Activated CD4-positive, alpha-beta memory T cell treated with anti-CD3 and anti-CD28 coated beads, Interleukin-2, amount 10 ng/mL, durations not matched to agents 7 days and 5 days (primary cell): ENCODE measurements at regions not wholly inside any gene's neighbourhood (a gene's known extent, or its start where the extent isn't known, plus 50 kb on each side); places are given as distances from the start of the nearest gene placed in this dataset.
"Not testable (repeated sequence)": the region's sequence is repeated elsewhere in the genome, so short reads cannot be mapped to it uniquely, and the experiment has no call there.

Experiments
- CTCF ChIA-PET: fragments of 350-600 bp; sonication (Branson Sonifier 250); formaldehyde crosslinking; loops from one replicate; lab custom pipeline; 2021; ENCODE audit warnings: antibody characterized with exemption, inconsistent platforms; lab: Charles Lee
- POLR2A ChIA-PET: fragments of 350-600 bp; sonication (Branson Sonifier 250); formaldehyde crosslinking; loops from one replicate; lab custom pipeline; 2021; ENCODE audit warnings: antibody characterized with exemption; lab: Charles Lee
- DNase-seq: peaks from one replicate; pipeline ENCODE4 v3.0.0-alpha.2; 2020
- H3K27ac Mint-ChIP-seq: one replicate; pipeline ENCODE4 v1.8.0; 2021; ENCODE audit warnings: mild to moderate bottlenecking, mixed read lengths
- H3K27me3 Mint-ChIP-seq: one replicate; pipeline ENCODE4 v1.8.0; 2021; ENCODE audit warnings: mixed read lengths
- H3K36me3 Mint-ChIP-seq: one replicate; pipeline ENCODE4 v1.8.0; 2021; ENCODE audit warnings: low read depth, mixed read lengths
- H3K4me1 Mint-ChIP-seq: one replicate; pipeline ENCODE4 v1.8.0; 2021; ENCODE audit warnings: mixed read lengths
- H3K4me3 Mint-ChIP-seq: one replicate; pipeline ENCODE4 v1.8.0; 2021; ENCODE audit warnings: mild to moderate bottlenecking, mixed read lengths
- H3K9me3 Mint-ChIP-seq: one replicate; pipeline ENCODE4 v1.8.0; 2021; ENCODE audit warnings: mixed read lengths

- ChIA-PET POLR2A (no interaction called here), CTCF (no interaction called here)
- Mint-ChIP-seq H3K27me3 (peaks cover 7% of the 10 kb centered on the region), H3K4me3 (no peak overlapping the region), H3K4me1 (peaks cover 5% of the 10 kb centered on the region), H3K9me3 (peaks cover 7% of the 10 kb centered on the region), H3K27ac (no peak overlapping the region), H3K36me3 (no peaks in the 10 kb centered on the region)
- no peak for DNase-seq
These were observed 161.3 kb upstream of the RREB1 start for GRCh38 chr6:6946206-6947155.

GRCh38 chr6:6950373-6951145, 157.2 kb upstream of the RREB1 start:
- CTCF ChIA-PET: no interaction called here
- Mint-ChIP-seq H3K27me3 (peaks cover 5% of the 10 kb centered on the region), H3K36me3 (no peaks in the 10 kb centered on the region), H3K4me1 (no peaks in the 10 kb centered on the region), H3K9me3 (peaks cover 12% of the 10 kb centered on the region), H3K4me3 (no peak overlapping the region), H3K27ac (no peak overlapping the region)
- DNase-seq: no peak
- POLR2A ChIA-PET: no interaction called here

GRCh38 chr6:6951355-6951754, 156.4 kb upstream of the RREB1 start:
- ChIA-PET CTCF (no interaction called here), POLR2A (no interaction called here)
- peaks cover 4% of the 10 kb centered on the region for H3K27me3 Mint-ChIP-seq
- peaks cover 12% of the 10 kb centered on the region for H3K9me3 Mint-ChIP-seq
- DNase-seq: no peak
- H3K36me3 Mint-ChIP-seq: no peaks in the 10 kb centered on the region
- no peak overlapping the region for H3K27ac Mint-ChIP-seq
- H3K4me1 Mint-ChIP-seq: no peaks in the 10 kb centered on the region
- no peak overlapping the region for H3K4me3 Mint-ChIP-seq

GRCh38 chr6:6952484-6952883, 155.3 kb upstream of the RREB1 start:
- H3K4me1 Mint-ChIP-seq: no peaks in the 10 kb centered on the region
- ChIA-PET POLR2A (no interaction called here), CTCF (no interaction called here)
- no peak overlapping the region for H3K4me3 Mint-ChIP-seq
- H3K27me3 Mint-ChIP-seq: peaks cover 2% of the 10 kb centered on the region
- no peak for DNase-seq
- H3K9me3 Mint-ChIP-seq: peaks cover 12% of the 10 kb centered on the region
- H3K36me3 Mint-ChIP-seq: no peaks in the 10 kb centered on the region
- no peak overlapping the region for H3K27ac Mint-ChIP-seq

GRCh38 chr6:6952927-6953326, 154.8 kb upstream of the RREB1 start:
- H3K27ac Mint-ChIP-seq, H3K4me3 Mint-ChIP-seq, H3K36me3 Mint-ChIP-seq, H3K27me3 Mint-ChIP-seq, H3K4me1 Mint-ChIP-seq, POLR2A ChIA-PET, CTCF ChIA-PET, DNase-seq: not testable (repeated sequence)
- peaks cover 12% of the 10 kb centered on the region for H3K9me3 Mint-ChIP-seq

- peaks cover 11% of the 10 kb centered on the region for H3K27me3 Mint-ChIP-seq
These were observed 147.1 kb upstream of the RREB1 start for GRCh38 chr6:6960571-6961251.

GRCh38 chr6:6962086-6962485, 145.7 kb upstream of the RREB1 start:
- Mint-ChIP-seq H3K36me3 (no peaks in the 10 kb centered on the region), H3K4me3 (no peak overlapping the region), H3K9me3 (peaks cover 2% of the 10 kb centered on the region)

More at GRCh38 chr6:6960571-6961251, 147.1 kb upstream of the RREB1 start:
- no peak for DNase-seq
- ChIA-PET CTCF (no interaction called here), POLR2A (no interaction called here)
- peaks cover 2% of the 10 kb centered on the region for H3K9me3 Mint-ChIP-seq
- H3K4me1 Mint-ChIP-seq: no peaks in the 10 kb centered on the region
- H3K4me3 Mint-ChIP-seq: no peak overlapping the region
- H3K27ac Mint-ChIP-seq: no peak overlapping the region
- no peaks in the 10 kb centered on the region for H3K36me3 Mint-ChIP-seq

GRCh38 chr6:6962699-6963098, 145.1 kb upstream of the RREB1 start:
- ChIA-PET CTCF (no interaction called here), POLR2A (no interaction called here)
- Mint-ChIP-seq H3K36me3 (no peaks in the 10 kb centered on the region), H3K27ac (no peak overlapping the region), H3K27me3 (peaks cover 9% of the 10 kb centered on the region), H3K4me1 (no peaks in the 10 kb centered on the region), H3K9me3 (peaks cover 2% of the 10 kb centered on the region), H3K4me3 (no peak overlapping the region)
- no peak for DNase-seq

More at GRCh38 chr6:6962086-6962485, 145.7 kb upstream of the RREB1 start:
- ChIA-PET CTCF (no interaction called here), POLR2A (no interaction called here)
- peaks cover 9% of the 10 kb centered on the region for H3K27me3 Mint-ChIP-seq
- no peak overlapping the region for H3K27ac Mint-ChIP-seq
- no peak for DNase-seq
- no peaks in the 10 kb centered on the region for H3K4me1 Mint-ChIP-seq

GRCh38 chr6:6963390-6963789, 144.4 kb upstream of the RREB1 start:
- H3K27ac Mint-ChIP-seq, H3K36me3 Mint-ChIP-seq, H3K4me1 Mint-ChIP-seq, H3K4me3 Mint-ChIP-seq, CTCF ChIA-PET, H3K9me3 Mint-ChIP-seq, H3K27me3 Mint-ChIP-seq, DNase-seq, POLR2A ChIA-PET: not testable (repeated sequence)

GRCh38 chr6:6964675-6965074, 143.1 kb upstream of the RREB1 start:
- Mint-ChIP-seq H3K36me3 (no peaks in the 10 kb centered on the region), H3K27me3 (peaks cover 9% of the 10 kb centered on the region), H3K9me3 (peaks cover 2% of the 10 kb centered on the region), H3K27ac (no peak overlapping the region), H3K4me1 (no peaks in the 10 kb centered on the region), H3K4me3 (no peak overlapping the region)
- POLR2A ChIA-PET: no interaction called here
- DNase-seq: no peak
- CTCF ChIA-PET: no interaction called here

GRCh38 chr6:6966127-6966526, 141.6 kb upstream of the RREB1 start:
- POLR2A ChIA-PET: no interaction called here
- DNase-seq: no peak
- no peak overlapping the region for H3K4me3 Mint-ChIP-seq
- H3K9me3 Mint-ChIP-seq: no peaks in the 10 kb centered on the region
- CTCF ChIA-PET: no interaction called here
- no peaks in the 10 kb centered on the region for H3K36me3 Mint-ChIP-seq
- H3K27ac Mint-ChIP-seq: no peak overlapping the region
- peaks cover 9% of the 10 kb centered on the region for H3K27me3 Mint-ChIP-seq
- H3K4me1 Mint-ChIP-seq: no peaks in the 10 kb centered on the region

GRCh38 chr6:6966569-6966968, 141.2 kb upstream of the RREB1 start:
- Mint-ChIP-seq H3K4me1 (no peaks in the 10 kb centered on the region), H3K27me3 (peaks cover 9% of the 10 kb centered on the region), H3K4me3 (no peak overlapping the region), H3K36me3 (no peaks in the 10 kb centered on the region), H3K27ac (no peak overlapping the region), H3K9me3 (no peaks in the 10 kb centered on the region)
- ChIA-PET POLR2A (no interaction called here), CTCF (no interaction called here)
- DNase-seq: no peak

GRCh38 chr6:6968357-6968730, 139.4 kb upstream of the RREB1 start:
- H3K9me3 Mint-ChIP-seq: no peaks in the 10 kb centered on the region
- no peak overlapping the region for H3K27ac Mint-ChIP-seq
- CTCF ChIA-PET: no interaction called here
- no peaks in the 10 kb centered on the region for H3K4me1 Mint-ChIP-seq
- DNase-seq: no peak
- POLR2A ChIA-PET: no interaction called here
- H3K36me3 Mint-ChIP-seq: no peaks in the 10 kb centered on the region
- peaks cover 5% of the 10 kb centered on the region for H3K27me3 Mint-ChIP-seq
- no peak overlapping the region for H3K4me3 Mint-ChIP-seq
